Mammary epithelial cell (primary cell): ENCODE measurements at regions not wholly inside any gene's neighbourhood (a gene's known extent, or its start where the extent isn't known, plus 50 kb on each side); places are given as distances from the start of the nearest gene placed in this dataset.

Experiments
- CTCF ChIP-seq, 2 donors: IDR thresholded peaks in 1 of 2; conservative IDR thresholded peaks in 1 of 2; 2 replicates each; pipeline ENCODE4 v1.5.1; 2011 to 2012; ENCODE audit warnings: inconsistent platforms in 2 of 2, low read length in 2 of 2, mild to moderate bottlenecking in 2 of 2, control low read depth in 1 of 2, low read depth in 1 of 2; ENCODE audit not compliant: insufficient read depth in 1 of 2; ENCODE audit errors: extremely low read depth in 1 of 2
- EZH2 ChIP-seq: IDR thresholded peaks from 2 replicates; pipeline ENCODE4 v1.6.1; 2012; ENCODE audit warnings: low read length, inconsistent platforms, borderline replicate concordance

- TF ChIP-seq CTCF (conservative IDR thresholded peaks at IDR 0.05 in 1 of 2, IDR thresholded peaks at IDR 0.05 in 1 of 2; ENCODE audit: extremely low read depth in 1 of 2, insufficient read depth in 1 of 2, low read depth in 1 of 2, low read length in 2 of 2): no peak
- TF ChIP-seq EZH2: no peak
Observed at GRCh38 chr6:19719691-19720128, 117.5 kb upstream of the ID4 start.
